GM12865 (cell line): ENCODE measurements at regions not wholly inside any gene's neighbourhood (a gene's known extent, or its start where the extent isn't known, plus 50 kb on each side); places are given as distances from the start of the nearest gene placed in this dataset.

Source experiments
- DNase-seq: peaks from one replicate; pipeline ENCODE4 v3.0.0; 2010; ENCODE audit warnings: low read depth
- H3K4me3 ChIP-seq: 2 replicates; pipeline ENCODE4 v1.5.1; 2011; ENCODE audit warnings: mild to moderate bottlenecking, low read depth, low read length, control low read depth
- CTCF ChIP-seq: IDR thresholded peaks from 2 replicates; pipeline ENCODE4 v1.5.1; 2011; ENCODE audit warnings: low read length, control low read depth, low read depth, inconsistent platforms; ENCODE audit not compliant: insufficient read depth; ENCODE audit errors: missing control alignments

- no peak for DNase-seq
- TF ChIP-seq CTCF = no peak
- no peak overlapping the region for H3K4me3 ChIP-seq
These were observed 266.1 kb downstream of the MN1 start for GRCh38 chr22:27535452-27535851.

GRCh38 chr22:27537501-27537900 lies 264.1 kb downstream of the MN1 start:
- no peak overlapping the region for H3K4me3 ChIP-seq
- no peak for TF ChIP-seq CTCF
- no peak for DNase-seq

GRCh38 chr22:27538666-27539065 lies 262.9 kb downstream of the MN1 start:
- DNase-seq = no peak
- H3K4me3 ChIP-seq = no peak overlapping the region
- TF ChIP-seq CTCF = no peak

GRCh38 chr22:27540247-27540646 lies 261.3 kb downstream of the MN1 start:
- TF ChIP-seq CTCF = no peak
- H3K4me3 ChIP-seq = no peak overlapping the region
- DNase-seq = no peak

DNA sequence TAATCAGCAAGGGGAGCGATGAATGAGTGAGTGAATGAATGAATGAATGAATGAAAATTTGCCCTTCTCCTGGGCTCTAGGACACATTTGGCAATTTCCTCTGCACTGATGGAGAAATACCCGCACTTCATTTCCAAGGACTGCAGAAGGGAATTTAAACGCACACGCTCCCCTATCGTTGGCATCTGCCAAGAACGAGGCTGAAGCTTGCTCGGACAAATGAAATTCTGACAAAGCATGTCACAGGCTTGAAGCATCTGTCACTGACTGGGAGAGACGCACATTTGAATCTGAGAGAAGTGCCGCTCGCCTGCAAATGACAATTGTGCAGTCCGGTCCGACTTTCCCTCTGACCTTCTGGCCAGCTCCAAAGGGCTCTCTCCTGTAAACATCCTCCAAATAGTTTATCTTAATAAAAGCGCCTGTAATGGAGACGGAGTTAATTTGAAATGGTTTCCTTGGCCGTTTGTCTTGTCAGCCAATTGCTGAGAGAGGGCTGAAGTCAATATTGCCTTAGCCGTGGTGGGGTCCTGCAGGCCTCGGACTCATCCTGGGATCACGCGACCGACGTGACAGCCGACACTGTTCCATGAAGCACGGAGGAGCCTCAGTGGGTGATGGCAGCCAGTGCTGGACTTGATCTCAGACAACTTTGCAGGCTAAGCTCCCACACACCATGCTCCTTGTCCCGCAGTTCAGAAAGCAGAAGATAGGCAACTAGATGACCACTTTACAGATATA lies 260.7 kb downstream of the MN1 start:
- no peak for TF ChIP-seq CTCF
- H3K4me3 ChIP-seq = no peak overlapping the region
- DNase-seq = no peak

GRCh38 chr22:27541836-27542235 lies 259.7 kb downstream of the MN1 start:
- TF ChIP-seq CTCF = no peak
- H3K4me3 ChIP-seq = no peak overlapping the region
- no peak for DNase-seq

- no peak for TF ChIP-seq CTCF
- no peak overlapping the region for H3K4me3 ChIP-seq
- DNase-seq = no peak
These were observed 259.0 kb downstream of the MN1 start for GRCh38 chr22:27542602-27543001.
